CD14-positive monocyte (primary cell): ENCODE measurements at regions not wholly inside any gene's neighbourhood (a gene's known extent, or its start where the extent isn't known, plus 50 kb on each side); places are given as distances from the start of the nearest gene placed in this dataset.
A peak's percentile ranks its signal among the peaks of the same experiment; 100 is the strongest.

Experiments used
- DNase-seq, 3 donors: peaks; one replicate each; pipeline ENCODE4 v3.0.0-alpha.2; 2011 to 2022
- H2AFZ ChIP-seq: 2 replicates; pipeline ENCODE4 v1.6.0; 2012; ENCODE audit warnings: mild to moderate bottlenecking, low read depth, low read length, inconsistent platforms; ENCODE audit not compliant: insufficient read depth, poor library complexity, severe bottlenecking
- H3K27ac ChIP-seq, 2 donors: 1 replicate in 1 of 2; 2 replicates in 1 of 2; pipeline ENCODE4 v1.5.1; 2012 to 2013; ENCODE audit warnings: low read length in 2 of 2, control low read depth in 1 of 2, inconsistent platforms in 1 of 2, low read depth in 1 of 2, mild to moderate bottlenecking in 1 of 2
- H3K27me3 ChIP-seq, 2 donors: one replicate each; pipeline versions ENCODE4 v1.6.0 to v1.6.1; 2011 to 2013; ENCODE audit warnings: low read length in 2 of 2; ENCODE audit not compliant: control insufficient read depth in 2 of 2, insufficient read depth in 2 of 2
- H3K36me3 ChIP-seq, 2 donors: replicated peaks in 1 of 2; 1 replicate in 1 of 2; 2 replicates in 1 of 2; pipeline versions ENCODE4 v1.5.1 to v1.6.1; 2012 to 2013; ENCODE audit warnings: low read length in 2 of 2, control low read depth in 1 of 2, inconsistent platforms in 1 of 2, mild to moderate bottlenecking in 1 of 2; ENCODE audit not compliant: insufficient read depth in 2 of 2, control insufficient read depth in 1 of 2
- H3K4me1 ChIP-seq, 2 donors: 1 replicate in 1 of 2; 2 replicates in 1 of 2; pipeline versions ENCODE4 v1.5.1 to v1.6.1; 2012 to 2013; ENCODE audit warnings: low read length in 2 of 2, control low read depth in 1 of 2, inconsistent platforms in 1 of 2, mild to moderate bottlenecking in 1 of 2, moderate library complexity in 1 of 2; ENCODE audit not compliant: insufficient read depth in 2 of 2, control insufficient read depth in 1 of 2
- H3K4me2 ChIP-seq: replicated peaks from 2 replicates; pipeline ENCODE3; 2012; ENCODE audit warnings: low read length, moderate library complexity, mild to moderate bottlenecking; ENCODE audit not compliant: poor library complexity, severe bottlenecking; ENCODE audit errors: extremely low read depth
- H3K4me3 ChIP-seq, 3 experiments: fragments of 200-600 bp in 1 of 3; sonication (generic) in 1 of 3; replicated peaks in 1 of 3; 1 replicate in 2 of 3; 2 replicates in 1 of 3; pipeline ENCODE4 v1.5.1; 2011 to 2013; ENCODE audit warnings: low read length in 3 of 3, mild to moderate bottlenecking in 3 of 3, control low read depth in 2 of 3, low read depth in 2 of 3, inconsistent platforms in 1 of 3, moderate library complexity in 1 of 3
- H3K79me2 ChIP-seq: 2 replicates; pipeline ENCODE4 v1.6.0; 2012; ENCODE audit warnings: mild to moderate bottlenecking, control low read depth, inconsistent platforms, low read length, moderate library complexity; ENCODE audit not compliant: insufficient read depth
- H3K9ac ChIP-seq: 2 replicates; pipeline ENCODE4 v1.6.0; 2017; ENCODE audit warnings: low read length, mild to moderate bottlenecking; ENCODE audit not compliant: insufficient read depth, poor library complexity, severe bottlenecking
- H3K9me3 ChIP-seq, 2 donors: replicated peaks in 1 of 2; 1 replicate in 1 of 2; 2 replicates in 1 of 2; pipeline versions ENCODE4 v1.5.1 to v1.6.1; 2012 to 2013; ENCODE audit warnings: low read length in 2 of 2, control low read depth in 1 of 2; ENCODE audit not compliant: control insufficient read depth in 1 of 2, insufficient read depth in 1 of 2
- H4K20me1 ChIP-seq: 2 replicates; pipeline ENCODE4 v1.6.0; 2012; ENCODE audit warnings: mild to moderate bottlenecking, low read length, control low read depth, moderate library complexity; ENCODE audit not compliant: insufficient read depth
- H3K27ac Mint-ChIP-seq, 7 donors: one replicate each; pipeline ENCODE4 v1.8.0; 2020; ENCODE audit warnings: mild to moderate bottlenecking in 7 of 7, mixed read lengths in 7 of 7, moderate library complexity in 6 of 7, inconsistent platforms in 2 of 7
- H3K27me3 Mint-ChIP-seq, 3 donors: one replicate each; pipeline ENCODE4 v1.8.0; 2021 to 2022; ENCODE audit warnings: low read depth in 3 of 3, mild to moderate bottlenecking in 3 of 3, mixed read lengths in 3 of 3, moderate library complexity in 3 of 3, inconsistent platforms in 1 of 3
- H3K36me3 Mint-ChIP-seq, 2 donors: one replicate each; pipeline ENCODE4 v1.8.0; 2020; ENCODE audit warnings: mixed read lengths in 2 of 2, inconsistent platforms in 1 of 2, mild to moderate bottlenecking in 1 of 2
- H3K4me1 Mint-ChIP-seq: one replicate; pipeline ENCODE4 v1.8.0; 2020; ENCODE audit warnings: mild to moderate bottlenecking, mixed read lengths
- H3K4me3 Mint-ChIP-seq, 2 donors: one replicate each; pipeline ENCODE4 v1.8.0; 2020; ENCODE audit warnings: mild to moderate bottlenecking in 2 of 2, mixed read lengths in 2 of 2, moderate library complexity in 1 of 2
- H3K9me3 Mint-ChIP-seq, 7 donors: one replicate each; pipeline ENCODE4 v1.8.0; 2020 to 2022; ENCODE audit warnings: mixed read lengths in 7 of 7, mild to moderate bottlenecking in 6 of 7, moderate library complexity in 6 of 7, inconsistent platforms in 2 of 7
- CTCF ChIP-seq: fragments of 200-600 bp; IDR thresholded peaks from one replicate; pipeline ENCODE4 v1.8.0; 2022; ENCODE audit warnings: antibody characterized with exemption, mild to moderate bottlenecking
- WGBS: methylation state at CpG from one replicate; pipeline ENCODE4 v1.1.5; 2013; ENCODE audit warnings: missing lambda C conversion rate; ENCODE audit not compliant: insufficient coverage; 5-methylcytosine and 5-hydroxymethylcytosine counted together
- intact Hi-C, 2 donors: fragments of 100-400 bp; cut with micrococcal nuclease; formaldehyde crosslinking; loops; one replicate each; pipeline versions ENCODE4 v1.15.0 to v1.15.1; 2023

GRCh38 chr1:71154429-71154828, 73.6 kb upstream of the ZRANB2 start:
- Histone ChIP-seq H3K4me1 (no peaks in the 10 kb centered on the region), H3K36me3 (no peaks in the 10 kb centered on the region), H2AFZ (no peak overlapping the region), H3K27me3 (no peaks in the 10 kb centered on the region), H3K9ac (no peak overlapping the region), H4K20me1 (no peaks in the 10 kb centered on the region), H3K4me3 (no peak overlapping the region), H3K9me3 (peaks cover 5 to 10% of the 10 kb centered on the region in 2 donors), H3K79me2 (no peaks in the 10 kb centered on the region), H3K27ac (no peak overlapping the region), H3K4me2 (no peak overlapping the region)
- no peaks in the 10 kb centered on the region for H3K36me3 Mint-ChIP-seq
- H3K27me3 Mint-ChIP-seq, result no peaks in the 10 kb centered on the region
- no peak overlapping the region for H3K4me3 Mint-ChIP-seq
- no peak for TF ChIP-seq CTCF
- peaks cover 5 to 21% (median 12%) of the 10 kb centered on the region in 7 donors for H3K9me3 Mint-ChIP-seq
- intact Hi-C loops, result no loop called here
- peak overlapping the region in 1 of 7 donors; percentile 31 for H3K27ac Mint-ChIP-seq
- 93% methylated on average over 3 of the region's 3 CpGs for WGBS
- no peak for DNase-seq
- no peaks in the 10 kb centered on the region for H3K4me1 Mint-ChIP-seq

- no CpG with 5 or more reads among the region's 2 CpGs for WGBS
- Histone ChIP-seq H3K9me3 (peaks cover 5 to 10% of the 10 kb centered on the region in 2 donors), H4K20me1 (no peaks in the 10 kb centered on the region), H3K79me2 (no peaks in the 10 kb centered on the region), H3K27ac (no peak overlapping the region), H3K4me1 (no peaks in the 10 kb centered on the region), H3K4me3 (no peak overlapping the region), H3K4me2 (no peak overlapping the region), H3K9ac (no peak overlapping the region), H2AFZ (no peak overlapping the region), H3K36me3 (no peaks in the 10 kb centered on the region), H3K27me3 (no peaks in the 10 kb centered on the region)
- intact Hi-C loops, result no loop called here
- H3K4me3 Mint-ChIP-seq, result no peak overlapping the region
- H3K27ac Mint-ChIP-seq, result no peak overlapping the region
- H3K36me3 Mint-ChIP-seq, result no peaks in the 10 kb centered on the region
- peaks cover 5 to 22% (median 12%) of the 10 kb centered on the region in 7 donors for H3K9me3 Mint-ChIP-seq
- H3K4me1 Mint-ChIP-seq, result no peaks in the 10 kb centered on the region
- no peaks in the 10 kb centered on the region for H3K27me3 Mint-ChIP-seq
- no peak for DNase-seq
- TF ChIP-seq CTCF, result no peak
Observed at GRCh38 chr1:71153826-71154225, 73.0 kb upstream of the ZRANB2 start.
